Coronary artery (tissue), 2 donors: ENCODE measurements at regions not wholly inside any gene's neighbourhood (a gene's known extent, or its start where the extent isn't known, plus 50 kb on each side); places are given as distances from the start of the nearest gene placed in this dataset.
A peak's percentile ranks its signal among the peaks of the same experiment; 100 is the strongest.

Experiments
- DNase-seq: peaks from one replicate; pipeline ENCODE4 v3.0.0-alpha.2; 2017; ENCODE audit warnings: low spot score
- H3K27ac ChIP-seq, 2 donors: fragments of 200-600 bp; sonication (generic); one replicate each; pipeline ENCODE4 v1.5.1; 2016 to 2019
- H3K4me3 ChIP-seq: fragments of 200-600 bp; sonication (generic); 2 replicates; pipeline ENCODE4 v1.5.1; 2016; ENCODE audit warnings: mild to moderate bottlenecking, moderate library complexity
- TF ChIP-seq, protein P1 (sequence below): fragments of 200-600 bp; sonication (generic); IDR thresholded peaks from one replicate; pipeline ENCODE4 v1.5.1; 2019; ENCODE audit warnings: antibody characterized with exemption

DNA sequence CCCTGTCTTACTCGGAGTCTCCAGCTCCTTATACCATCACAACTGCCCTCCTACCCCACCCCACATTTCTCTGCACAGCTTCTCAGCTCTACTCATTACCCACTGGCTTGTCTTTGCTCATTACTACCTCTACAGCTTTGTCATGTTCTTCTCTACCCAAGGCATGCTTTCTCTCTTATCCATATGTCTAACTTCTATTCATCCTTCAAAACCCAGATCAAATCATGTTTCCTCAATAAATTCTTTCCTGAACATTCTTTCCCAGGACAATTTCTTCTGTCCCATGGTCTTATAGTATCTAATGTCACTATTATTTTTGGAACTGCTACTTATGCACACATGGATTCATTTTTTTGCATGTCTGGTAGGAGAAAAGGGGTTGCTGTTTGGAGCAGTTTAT, 231.4 kb downstream of the PTEN start:
- H3K27ac ChIP-seq: peak overlapping the region in 1 of 2 donors; percentile 52
- no peak for DNase-seq
- no peak overlapping the region for H3K4me3 ChIP-seq
- TF ChIP-seq, protein P1, sequence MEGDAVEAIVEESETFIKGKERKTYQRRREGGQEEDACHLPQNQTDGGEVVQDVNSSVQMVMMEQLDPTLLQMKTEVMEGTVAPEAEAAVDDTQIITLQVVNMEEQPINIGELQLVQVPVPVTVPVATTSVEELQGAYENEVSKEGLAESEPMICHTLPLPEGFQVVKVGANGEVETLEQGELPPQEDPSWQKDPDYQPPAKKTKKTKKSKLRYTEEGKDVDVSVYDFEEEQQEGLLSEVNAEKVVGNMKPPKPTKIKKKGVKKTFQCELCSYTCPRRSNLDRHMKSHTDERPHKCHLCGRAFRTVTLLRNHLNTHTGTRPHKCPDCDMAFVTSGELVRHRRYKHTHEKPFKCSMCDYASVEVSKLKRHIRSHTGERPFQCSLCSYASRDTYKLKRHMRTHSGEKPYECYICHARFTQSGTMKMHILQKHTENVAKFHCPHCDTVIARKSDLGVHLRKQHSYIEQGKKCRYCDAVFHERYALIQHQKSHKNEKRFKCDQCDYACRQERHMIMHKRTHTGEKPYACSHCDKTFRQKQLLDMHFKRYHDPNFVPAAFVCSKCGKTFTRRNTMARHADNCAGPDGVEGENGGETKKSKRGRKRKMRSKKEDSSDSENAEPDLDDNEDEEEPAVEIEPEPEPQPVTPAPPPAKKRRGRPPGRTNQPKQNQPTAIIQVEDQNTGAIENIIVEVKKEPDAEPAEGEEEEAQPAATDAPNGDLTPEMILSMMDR: no peak

GRCh38 chr10:88095223-88095721, 231.8 kb downstream of the PTEN start:
- no peak for DNase-seq
- peak overlapping the region; percentile 41 to 52 for H3K27ac ChIP-seq
- TF ChIP-seq, protein P1: no peak
- no peak overlapping the region for H3K4me3 ChIP-seq

- Histone ChIP-seq H3K4me3 (no peak overlapping the region), H3K27ac (peak overlapping the region; percentile 41 to 52)
- no peak for DNase-seq
- TF ChIP-seq, protein P1: no peak
Measured at GRCh38 chr10:88095778-88096431, 232.5 kb downstream of the PTEN start.

- no peak overlapping the region for H3K4me3 ChIP-seq
- no peak for DNase-seq
- TF ChIP-seq, protein P1: no peak
- peak overlapping the region in 1 of 2 donors; percentile 11 for H3K27ac ChIP-seq
Measured at GRCh38 chr10:88097092-88097516, 233.7 kb downstream of the PTEN start.

DNA sequence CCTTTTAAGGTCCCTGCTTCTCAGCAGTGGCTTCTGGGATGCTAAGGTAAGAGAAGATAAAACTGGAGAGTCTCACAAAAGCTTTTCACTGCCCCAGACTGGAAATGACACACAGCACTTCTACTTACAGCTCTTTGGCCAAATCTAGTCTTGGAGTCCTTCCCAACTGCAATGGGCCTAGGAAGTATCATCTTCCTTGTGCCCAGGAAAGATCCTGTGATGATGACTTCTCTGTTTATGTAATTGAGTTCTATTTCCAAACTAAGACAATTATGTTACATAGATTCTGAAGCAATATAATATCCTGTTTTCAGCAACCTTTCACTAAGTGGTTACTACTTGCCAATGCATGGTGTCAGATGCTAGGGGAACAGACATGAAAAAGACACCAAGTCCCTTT, 234.1 kb downstream of the PTEN start:
- TF ChIP-seq, protein P1: no peak
- no peak for DNase-seq
- peak overlapping the region in 1 of 2 donors; percentile 11 for H3K27ac ChIP-seq
- H3K4me3 ChIP-seq: no peak overlapping the region

DNA sequence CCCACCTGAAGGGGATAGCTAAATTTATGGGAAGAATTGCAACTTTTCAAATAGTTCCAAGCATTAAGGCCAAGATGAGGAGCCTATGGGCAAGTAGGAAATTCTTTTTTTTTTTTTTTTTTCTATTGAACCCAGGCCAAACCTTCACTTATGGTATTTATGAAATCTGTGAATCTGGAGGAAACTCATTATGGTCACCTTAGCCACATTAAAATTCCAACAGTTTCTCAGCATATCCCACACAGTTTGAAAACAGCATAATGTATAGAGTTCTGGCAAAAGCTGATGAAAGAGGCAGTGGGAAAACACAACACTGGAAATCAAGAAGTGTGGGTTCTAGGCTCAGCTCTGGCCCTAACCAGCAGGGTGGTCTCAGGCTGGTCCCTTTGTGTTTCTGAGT, 236.9 kb downstream of the PTEN start:
- TF ChIP-seq, protein P1: no peak
- DNase-seq: no peak
- Histone ChIP-seq H3K27ac (no peak overlapping the region), H3K4me3 (no peak overlapping the region)

- Histone ChIP-seq H3K27ac (no peak overlapping the region), H3K4me3 (no peak overlapping the region)
- TF ChIP-seq, protein P1: no peak
- DNase-seq: no peak
Measured at GRCh38 chr10:88101666-88102065, 238.2 kb downstream of the PTEN start.
